IMR-90 (cell line): ENCODE measurements at regions not wholly inside any gene's neighbourhood (a gene's known extent, or its start where the extent isn't known, plus 50 kb on each side); places are given as distances from the start of the nearest gene placed in this dataset.

Experiments used
- ATAC-seq: fragments of 200-7000 bp; cut with Tn5 transposase; 2 replicates; pipeline ENCODE4 v1.9.1; 2020; ENCODE audit warnings: low read depth, mild to moderate bottlenecking, moderate library complexity
- BruUV-seq: library from RNA; stranded (reverse); fragments of 400-500 nt; replicated peaks from 2 replicates; lab custom pipeline; 2021; lab: Mats Ljungman, UMichigan
- CTCF ChIA-PET: fragments of 300-600 bp; formaldehyde crosslinking; extraction: SDS; loops from one replicate; lab custom pipeline; 2021; ENCODE audit warnings: antibody characterized with exemption; lab: Yijun Ruan, JAX
- POLR2A ChIA-PET: fragments of 300-600 bp; sonication (Branson Sonifier 250); formaldehyde crosslinking; loops from one replicate; lab custom pipeline; 2022; ENCODE audit warnings: antibody characterized with exemption; ENCODE audit not compliant: unreplicated experiment; lab: Charles Lee
- DNase-seq: peaks from one replicate; pipeline ENCODE4 v3.0.0; 2013
- H2AFZ ChIP-seq: replicated peaks from 2 replicates; pipeline ENCODE3; 2013; ENCODE audit warnings: low read length, mild to moderate bottlenecking; ENCODE audit not compliant: poor library complexity
- H2AK5ac ChIP-seq: 2 replicates; pipeline ENCODE4 v1.6.1; 2013; ENCODE audit warnings: low read depth, low read length, inconsistent platforms
- H2AK9ac ChIP-seq: replicated peaks from 2 replicates; pipeline ENCODE3; 2013; ENCODE audit warnings: mild to moderate bottlenecking, low read depth, low read length, moderate library complexity; ENCODE audit not compliant: poor library complexity
- H2BK120ac ChIP-seq: 2 replicates; pipeline ENCODE4 v1.6.1; 2013; ENCODE audit warnings: low read depth, low read length, inconsistent platforms
- H2BK15ac ChIP-seq: 3 replicates; pipeline ENCODE4 v1.6.1; 2013; ENCODE audit warnings: low read depth, low read length, inconsistent platforms
- H2BK20ac ChIP-seq: 2 replicates; pipeline ENCODE4 v1.6.1; 2013; ENCODE audit warnings: low read depth, mild to moderate bottlenecking, inconsistent platforms, low read length, moderate library complexity
- H2BK5ac ChIP-seq: 2 replicates; pipeline ENCODE4 v1.6.1; 2013; ENCODE audit warnings: mild to moderate bottlenecking, low read depth, low read length, inconsistent platforms; ENCODE audit not compliant: poor library complexity, severe bottlenecking
- H3K14ac ChIP-seq: replicated peaks from 2 replicates; pipeline ENCODE4 v1.6.1; 2013; ENCODE audit warnings: low read depth, low read length, inconsistent platforms
- H3K18ac ChIP-seq: 2 replicates; pipeline ENCODE4 v1.6.1; 2013; ENCODE audit warnings: low read depth, low read length, control low read depth
- H3K23ac ChIP-seq: 2 replicates; pipeline ENCODE4 v1.6.1; 2013; ENCODE audit warnings: low read depth, low read length, inconsistent platforms
- H3K27ac ChIP-seq: 2 replicates; pipeline ENCODE4 v1.5.1; 2013; ENCODE audit warnings: mild to moderate bottlenecking, control low read depth, low read length; ENCODE audit not compliant: insufficient read depth
- H3K27me3 ChIP-seq: 2 replicates; pipeline ENCODE4 v1.6.1; 2013; ENCODE audit warnings: low read length; ENCODE audit not compliant: control insufficient read depth, insufficient read depth
- H3K36me3 ChIP-seq: 2 replicates; pipeline ENCODE4 v1.6.1; 2013; ENCODE audit warnings: low read length, mixed read lengths; ENCODE audit not compliant: control insufficient read depth, insufficient read depth
- H3K4ac ChIP-seq: 2 replicates; pipeline ENCODE4 v1.6.1; 2013; ENCODE audit warnings: low read depth, low read length, inconsistent platforms
- H3K4me1 ChIP-seq: 2 replicates; pipeline ENCODE4 v1.6.1; 2013; ENCODE audit warnings: low read length, mixed read lengths; ENCODE audit not compliant: control insufficient read depth, insufficient read depth
- H3K4me2 ChIP-seq: 2 replicates; pipeline ENCODE4 v1.6.1; 2013; ENCODE audit warnings: low read depth, mild to moderate bottlenecking, control low read depth, low read length, moderate library complexity
- H3K4me3 ChIP-seq: 2 replicates; pipeline ENCODE4 v1.5.1; 2013; ENCODE audit warnings: low read depth, mild to moderate bottlenecking, control low read depth, low read length, moderate library complexity; ENCODE audit not compliant: insufficient read depth
- H3K56ac ChIP-seq: 2 replicates; pipeline ENCODE4 v1.6.1; 2013; ENCODE audit warnings: low read length, inconsistent platforms; ENCODE audit not compliant: insufficient read depth; ENCODE audit errors: extremely low read depth
- H3K79me1 ChIP-seq, 2 experiments: 2 replicates each; pipeline ENCODE4 v1.6.1; 2013; ENCODE audit warnings: low read length in 2 of 2, inconsistent platforms in 1 of 2, low read depth in 1 of 2
- H3K9ac ChIP-seq: 2 replicates; pipeline ENCODE4 v1.6.1; 2013; ENCODE audit warnings: low read depth, low read length, control low read depth
- H3K9me1 ChIP-seq: 2 replicates; pipeline ENCODE4 v1.6.1; 2013; ENCODE audit warnings: low read length, inconsistent platforms; ENCODE audit not compliant: insufficient read depth
- H3K9me3 ChIP-seq: 2 replicates; pipeline ENCODE4 v1.6.1; 2013; ENCODE audit warnings: low read length; ENCODE audit not compliant: control insufficient read depth, insufficient read depth
- H4K20me1 ChIP-seq: 2 replicates; pipeline ENCODE4 v1.6.1; 2013; ENCODE audit warnings: low read length, inconsistent platforms; ENCODE audit not compliant: insufficient read depth
- H4K5ac ChIP-seq: 2 replicates; pipeline ENCODE4 v1.6.1; 2013; ENCODE audit warnings: mild to moderate bottlenecking, low read depth, low read length, control low read depth
- H4K8ac ChIP-seq, 2 experiments: 2 replicates each; pipeline ENCODE4 v1.6.1; 2013; ENCODE audit warnings: low read depth in 2 of 2, low read length in 2 of 2, control low read depth in 1 of 2, inconsistent platforms in 1 of 2
- H4K91ac ChIP-seq: 2 replicates; pipeline ENCODE4 v1.6.1; 2013; ENCODE audit warnings: low read depth, low read length, inconsistent platforms; ENCODE audit not compliant: insufficient read depth
- CHD1 ChIP-seq: IDR thresholded peaks from 2 replicates; pipeline ENCODE4 v1.6.1; 2012; ENCODE audit warnings: low read depth, low read length, improper control_type of control experiment
- FOS ChIP-seq: fragments of 150-350 bp; IDR thresholded peaks from 2 replicates; pipeline ENCODE4 v1.6.1; 2016; ENCODE audit warnings: low read depth, low read length
- MXI1 ChIP-seq: IDR thresholded peaks from 2 replicates; pipeline ENCODE4 v1.6.1; 2012; ENCODE audit warnings: low read depth, mild to moderate bottlenecking, low read length, moderate library complexity, borderline replicate concordance
- RFX5 ChIP-seq: IDR thresholded peaks from 2 replicates; pipeline ENCODE4 v1.8.0; 2012; ENCODE audit warnings: low read depth, mild to moderate bottlenecking, low read length, moderate library complexity
- USF2 ChIP-seq: fragments of 150-350 bp; IDR thresholded peaks from 2 replicates; pipeline ENCODE4 v1.6.1; 2017; ENCODE audit warnings: mild to moderate bottlenecking, antibody characterized with exemption, low read length, low read depth
- WGBS, 2 experiments: methylation state at CpG; one replicate each; pipeline versions ENCODE4 v1.1.5 to v1.1.7; 2013; ENCODE audit warnings: missing lambda C conversion rate in 2 of 2; ENCODE audit not compliant: insufficient read length in 1 of 2; ENCODE audit errors: extremely low coverage in 2 of 2; 5-methylcytosine and 5-hydroxymethylcytosine counted together
- dilution Hi-C: fragments of 300-500 bp; cut with HindIII; formaldehyde crosslinking; loops from one replicate; pipeline ENCODE4 v1.14.3; 2018; ENCODE audit warnings: low sequenced_read_pairs; ENCODE audit not compliant: unreplicated experiment
- in situ Hi-C: fragments of 300-500 bp; cut with MboI; formaldehyde crosslinking; loops from 3 replicates; pipeline ENCODE4 v1.14.3; 2019; ENCODE audit warnings: low sequenced_read_pairs, inconsistent platforms, mixed read lengths
- intact Hi-C: fragments of 100-400 bp; cut with micrococcal nuclease; formaldehyde crosslinking; loops from 2 replicates; pipeline ENCODE4 v1.10.0; 2022

- Histone ChIP-seq H2BK15ac (no peak overlapping the region), H2AK5ac (no peak overlapping the region), H3K14ac (no peak overlapping the region), H3K79me1 (no peaks in the 10 kb centered on the region), H3K4me1 (no peaks in the 10 kb centered on the region), H2BK120ac (no peak overlapping the region), H4K20me1 (no peaks in the 10 kb centered on the region), H3K4me2 (no peak overlapping the region), H3K18ac (no peak overlapping the region), H3K36me3 (no peaks in the 10 kb centered on the region), H3K56ac (no peak overlapping the region), H2BK5ac (no peak overlapping the region), H3K23ac (no peak overlapping the region), H3K4ac (no peak overlapping the region), H3K4me3 (no peak overlapping the region), H4K5ac (no peak overlapping the region), H3K9me3 (peaks cover 28% of the 10 kb centered on the region), H2BK20ac (no peak overlapping the region), H3K27me3 (no peaks in the 10 kb centered on the region), H3K9me1 (no peaks in the 10 kb centered on the region), H2AFZ (no peak overlapping the region), H3K9ac (no peak overlapping the region), H2AK9ac (no peak overlapping the region), H4K8ac (no peak overlapping the region), H4K91ac (no peak overlapping the region), H3K27ac (no peak overlapping the region)
- intact Hi-C loops, result no loop called here
- no peak for DNase-seq
- CTCF ChIA-PET, result no interaction called here
- in situ Hi-C loops, result no loop called here
- dilution Hi-C loops, result no loop called here
- no peak for TF ChIP-seq USF2
- TF ChIP-seq MXI1, result no peak
- TF ChIP-seq FOS, result no peak
- TF ChIP-seq CHD1, result no peak
- TF ChIP-seq RFX5, result no peak
- BruUV-seq, result no TSS peak
- WGBS, 2 experiments, result 72% methylated on average over 4 of the region's 7 CpGs; no CpG with 5 or more reads in 1 of the 2 experiments
- POLR2A ChIA-PET, result no interaction called here
- ATAC-seq, result no peak
Observed at GRCh38 chr1:13899856-13900255, 199.9 kb downstream of the PRDM2 start.
